Mammary epithelial cell (primary cell): ENCODE measurements at regions not wholly inside any gene's neighbourhood (a gene's known extent, or its start where the extent isn't known, plus 50 kb on each side); places are given as distances from the start of the nearest gene placed in this dataset.

Source experiments
- CTCF ChIP-seq, 2 donors: IDR thresholded peaks in 1 of 2; conservative IDR thresholded peaks in 1 of 2; 2 replicates each; pipeline ENCODE4 v1.5.1; 2011 to 2012; ENCODE audit warnings: inconsistent platforms in 2 of 2, low read length in 2 of 2, mild to moderate bottlenecking in 2 of 2, control low read depth in 1 of 2, low read depth in 1 of 2; ENCODE audit not compliant: insufficient read depth in 1 of 2; ENCODE audit errors: extremely low read depth in 1 of 2
- EZH2 ChIP-seq: IDR thresholded peaks from 2 replicates; pipeline ENCODE4 v1.6.1; 2012; ENCODE audit warnings: low read length, inconsistent platforms, borderline replicate concordance

DNA sequence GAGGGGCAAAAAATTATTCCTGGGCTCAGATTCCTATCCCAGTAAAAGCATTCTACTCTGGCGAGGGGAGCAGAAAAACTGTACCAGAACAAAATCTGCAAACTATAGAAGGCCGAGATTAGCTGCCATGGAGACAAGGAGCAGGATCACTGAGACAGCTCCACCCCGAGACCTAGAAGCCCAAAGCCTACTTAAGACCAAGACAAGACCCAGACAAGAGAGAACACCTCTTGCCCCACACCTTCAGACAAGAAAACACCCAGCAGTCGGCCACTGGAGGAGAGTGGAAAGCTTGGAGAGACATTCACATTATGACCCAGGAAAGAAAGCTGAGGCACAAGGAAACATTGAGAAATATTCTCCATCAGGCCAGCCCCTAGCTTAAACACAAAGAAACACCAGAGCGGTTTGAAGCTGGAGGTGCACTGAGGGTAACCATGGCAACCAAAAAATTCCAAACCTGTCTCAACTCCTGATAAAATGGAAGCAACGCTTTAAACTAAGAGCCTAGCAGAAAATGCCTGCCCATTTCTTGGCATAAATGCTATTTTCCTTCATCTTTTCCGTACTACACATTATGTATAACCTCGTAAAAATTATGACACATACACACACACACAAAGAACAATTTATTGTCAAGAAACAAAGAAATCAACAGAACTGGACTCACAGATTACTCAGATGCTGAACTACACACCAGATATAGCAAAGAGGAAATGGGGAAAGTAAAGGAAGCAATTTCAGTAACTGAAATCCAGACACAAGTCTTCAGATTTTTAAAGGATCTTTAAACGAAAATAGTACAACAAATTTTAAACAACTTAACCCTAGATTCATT lies 53.8 kb upstream of the FTMT start:
- TF ChIP-seq CTCF (conservative IDR thresholded peaks at IDR 0.05 in 1 of 2, IDR thresholded peaks at IDR 0.05 in 1 of 2; ENCODE audit: extremely low read depth in 1 of 2, insufficient read depth in 1 of 2, low read depth in 1 of 2, low read length in 2 of 2) = no peak
- no peak for TF ChIP-seq EZH2
